Body of pancreas (tissue), 4 donors: ENCODE measurements at regions not wholly inside any gene's neighbourhood (a gene's known extent, or its start where the extent isn't known, plus 50 kb on each side); places are given as distances from the start of the nearest gene placed in this dataset.
A peak's percentile ranks its signal among the peaks of the same experiment; 100 is the strongest.

ENCODE experiments used
- ATAC-seq: fragments of 150-250 bp; one replicate; pipeline ENCODE4 v1.9.1; 2016
- DNase-seq, 4 donors: peaks; one replicate each; pipeline ENCODE4 v3.0.0-alpha.2; 2019
- H3K27ac ChIP-seq, 4 donors: fragments of 200-600 bp; sonication (generic); 1 replicate in 3 of 4; 2 replicates in 1 of 4; pipeline versions ENCODE4 v1.5.1 to v1.6.1; 2016 to 2019; ENCODE audit warnings: mild to moderate bottlenecking in 1 of 4, mixed read lengths in 1 of 4, moderate library complexity in 1 of 4
- H3K27me3 ChIP-seq, 2 donors: fragments of 200-600 bp; sonication (generic); one replicate each; pipeline ENCODE4 v1.6.0; 2016; ENCODE audit warnings: mild to moderate bottlenecking in 1 of 2
- H3K36me3 ChIP-seq, 2 donors: fragments of 200-600 bp; sonication (generic); replicated peaks in 1 of 2; 2 replicates each; pipeline ENCODE4 v1.5.1; 2016; ENCODE audit warnings: low read depth in 2 of 2; ENCODE audit not compliant: insufficient read depth in 1 of 2
- H3K4me1 ChIP-seq: fragments of 200-600 bp; sonication (generic); one replicate; pipeline ENCODE4 v1.6.0; 2016
- H3K4me3 ChIP-seq, 2 donors: fragments of 200-600 bp; sonication (generic); 1 replicate in 1 of 2; 2 replicates in 1 of 2; pipeline ENCODE4 v1.5.1; 2016 to 2019
- H3K9me3 ChIP-seq, 3 donors: fragments of 200-600 bp; sonication (generic); 1 replicate in 2 of 3; 2 replicates in 1 of 3; pipeline ENCODE4 v1.5.1; 2016
- POLR2A ChIP-seq, 3 donors: fragments of 450-650 bp; IDR thresholded peaks; one replicate each; pipeline ENCODE4 v1.6.1; 2016; ENCODE audit warnings: antibody characterized with exemption in 3 of 3, mild to moderate bottlenecking in 2 of 3
- WGBS, 2 donors: methylation state at CpG; one replicate each; pipeline ENCODE4 v1.1.5; 2017; 5-methylcytosine and 5-hydroxymethylcytosine counted together
- intact Hi-C: fragments of 100-400 bp; cut with DNase I; formaldehyde crosslinking; loops from one replicate; pipeline ENCODE4 v1.15.1; 2023
- TF ChIP-seq, protein P1 (sequence below), 7 experiments: fragments of 450-650 bp in 4 of 7; fragments of 200-600 bp in 3 of 7; sonication (generic) in 3 of 7; IDR thresholded peaks; one replicate each; pipeline ENCODE4 v1.5.1; 2016 to 2019; ENCODE audit warnings: antibody characterized with exemption in 7 of 7

DNA sequence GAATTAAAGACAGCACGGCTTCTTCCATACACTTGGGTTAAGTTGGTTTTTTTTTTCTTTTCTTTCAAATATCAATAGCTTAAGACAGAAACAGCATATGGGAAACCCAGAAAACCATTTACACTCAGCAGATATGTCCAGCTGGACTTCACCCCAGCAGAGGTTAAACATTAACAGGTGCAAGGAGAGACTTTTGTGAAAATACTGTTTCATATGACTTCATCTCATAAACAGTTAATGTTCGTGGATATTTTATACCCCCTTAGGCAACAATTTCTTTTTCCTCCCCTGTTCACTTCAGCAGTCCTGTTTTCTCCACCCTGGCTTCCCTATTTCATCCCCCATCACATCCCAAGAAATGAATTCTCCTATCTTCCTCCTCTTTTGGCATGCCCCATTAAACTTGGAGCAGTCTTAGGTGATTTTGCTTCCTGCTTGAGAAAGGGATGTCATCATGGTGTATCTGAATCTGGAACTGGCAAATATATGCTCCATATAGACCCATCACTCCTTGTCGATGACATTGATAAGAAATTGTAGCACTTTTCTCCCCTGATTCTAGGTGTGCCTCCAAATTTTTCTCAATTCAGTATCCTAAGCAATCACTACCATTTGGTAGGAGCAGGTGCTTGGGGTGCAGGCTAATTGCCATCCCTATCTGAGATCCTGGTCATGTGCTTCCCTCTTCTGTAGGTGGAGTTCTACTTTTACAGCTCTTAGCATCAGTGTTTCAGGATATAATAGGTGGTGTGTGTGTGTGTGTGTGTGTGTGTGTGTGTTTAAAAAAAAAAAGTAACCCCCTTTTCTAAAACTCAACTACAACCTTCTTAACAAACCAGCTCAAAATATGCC lies 67.9 kb downstream of the BMP4 start:
- intact Hi-C loops = no loop called here
- H3K36me3 ChIP-seq = no peaks in the 10 kb centered on the region
- 29 to 39% methylated on average over 3 of the region's 3 CpGs for WGBS, 2 donors

DNA sequence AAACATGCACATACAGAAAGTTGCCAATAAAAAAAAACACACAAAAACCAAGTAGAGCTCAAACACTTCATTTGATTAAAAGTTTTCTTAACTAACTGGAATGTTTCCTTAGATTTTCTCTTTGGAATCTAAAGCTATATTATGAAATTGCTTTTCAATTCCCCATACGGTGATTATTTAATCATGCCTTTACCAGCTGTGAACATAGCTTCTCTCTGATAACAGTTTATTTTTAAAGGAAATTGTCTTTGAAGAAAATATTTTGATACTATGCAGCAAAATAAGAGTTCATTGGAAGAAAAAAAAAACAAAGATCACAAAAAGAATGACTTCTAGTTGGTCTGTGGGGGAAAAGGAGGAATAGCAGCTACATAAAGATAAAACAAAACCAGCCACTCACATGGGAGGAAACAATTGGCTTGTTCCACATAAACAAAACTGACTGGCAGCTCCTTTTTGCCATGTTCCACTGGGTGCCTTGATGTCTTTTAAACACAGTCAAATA lies 71.4 kb downstream of the BMP4 start:
- ATAC-seq (no peak), DNase-seq (no peak)
- no peaks in the 10 kb centered on the region for H3K9me3 ChIP-seq
- no peaks in the 10 kb centered on the region for H3K27me3 ChIP-seq
- TF ChIP-seq, protein P1, sequence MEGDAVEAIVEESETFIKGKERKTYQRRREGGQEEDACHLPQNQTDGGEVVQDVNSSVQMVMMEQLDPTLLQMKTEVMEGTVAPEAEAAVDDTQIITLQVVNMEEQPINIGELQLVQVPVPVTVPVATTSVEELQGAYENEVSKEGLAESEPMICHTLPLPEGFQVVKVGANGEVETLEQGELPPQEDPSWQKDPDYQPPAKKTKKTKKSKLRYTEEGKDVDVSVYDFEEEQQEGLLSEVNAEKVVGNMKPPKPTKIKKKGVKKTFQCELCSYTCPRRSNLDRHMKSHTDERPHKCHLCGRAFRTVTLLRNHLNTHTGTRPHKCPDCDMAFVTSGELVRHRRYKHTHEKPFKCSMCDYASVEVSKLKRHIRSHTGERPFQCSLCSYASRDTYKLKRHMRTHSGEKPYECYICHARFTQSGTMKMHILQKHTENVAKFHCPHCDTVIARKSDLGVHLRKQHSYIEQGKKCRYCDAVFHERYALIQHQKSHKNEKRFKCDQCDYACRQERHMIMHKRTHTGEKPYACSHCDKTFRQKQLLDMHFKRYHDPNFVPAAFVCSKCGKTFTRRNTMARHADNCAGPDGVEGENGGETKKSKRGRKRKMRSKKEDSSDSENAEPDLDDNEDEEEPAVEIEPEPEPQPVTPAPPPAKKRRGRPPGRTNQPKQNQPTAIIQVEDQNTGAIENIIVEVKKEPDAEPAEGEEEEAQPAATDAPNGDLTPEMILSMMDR (IDR thresholded peaks at IDR 0.05) = no peak
- TF ChIP-seq POLR2A (IDR thresholded peaks at IDR 0.05) = no peak
- H3K4me3 ChIP-seq = no peak overlapping the region
- 48 to 52% methylated on average over 1 of the region's 1 CpG for WGBS, 2 donors
- no peak overlapping the region for H3K27ac ChIP-seq
- H3K4me1 ChIP-seq = peaks cover 9% of the 10 kb centered on the region
- no peaks in the 10 kb centered on the region for H3K36me3 ChIP-seq
- intact Hi-C loops = no loop called here

More for the DNA sequence above, 67.9 kb downstream of the BMP4 start:
- H3K27me3 ChIP-seq = no peaks in the 10 kb centered on the region
- H3K4me1 ChIP-seq = peaks cover 9% of the 10 kb centered on the region
- H3K9me3 ChIP-seq = no peaks in the 10 kb centered on the region
- TF ChIP-seq, protein P1 (IDR thresholded peaks at IDR 0.05) = no peak
- TF ChIP-seq POLR2A (IDR thresholded peaks at IDR 0.05) = no peak
- ATAC-seq (peak; percentile 15), DNase-seq (peak in 2 of 4 donors; percentile 26 to 36)
- peak overlapping the region in 1 of 4 donors; percentile 18 for H3K27ac ChIP-seq
- no peak overlapping the region for H3K4me3 ChIP-seq

DNA sequence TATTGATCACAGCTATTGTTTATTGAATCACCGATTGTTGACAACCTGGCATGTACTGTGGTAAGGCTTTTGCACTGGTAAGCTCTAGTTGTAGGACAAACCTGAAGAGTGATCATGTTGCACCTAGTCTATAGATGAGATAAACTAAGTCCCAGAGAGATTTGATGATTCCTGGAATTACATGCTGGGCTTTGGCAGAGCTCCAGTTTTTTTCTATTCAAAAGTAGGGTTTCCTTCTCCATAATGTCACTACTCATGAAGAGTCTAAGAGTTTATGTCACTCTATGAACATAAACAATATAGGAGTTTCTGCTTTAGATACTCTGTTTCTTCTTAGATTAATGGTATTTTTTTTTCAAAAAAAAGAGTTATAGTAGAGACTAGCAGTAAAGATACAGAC lies 72.0 kb downstream of the BMP4 start:
- Histone ChIP-seq H3K4me3 (no peak overlapping the region), H3K9me3 (no peaks in the 10 kb centered on the region), H3K4me1 (peaks cover 9% of the 10 kb centered on the region), H3K36me3 (no peaks in the 10 kb centered on the region), H3K27ac (no peak overlapping the region), H3K27me3 (no peaks in the 10 kb centered on the region)
- intact Hi-C loops = no loop called here
- TF ChIP-seq POLR2A (IDR thresholded peaks at IDR 0.05) = no peak
- TF ChIP-seq, protein P1 (IDR thresholded peaks at IDR 0.05) = no peak
- no peak for ATAC-seq
- WGBS, 2 donors = 68 to 71% methylated on average over 1 of the region's 1 CpG
- DNase-seq = no peak

DNA sequence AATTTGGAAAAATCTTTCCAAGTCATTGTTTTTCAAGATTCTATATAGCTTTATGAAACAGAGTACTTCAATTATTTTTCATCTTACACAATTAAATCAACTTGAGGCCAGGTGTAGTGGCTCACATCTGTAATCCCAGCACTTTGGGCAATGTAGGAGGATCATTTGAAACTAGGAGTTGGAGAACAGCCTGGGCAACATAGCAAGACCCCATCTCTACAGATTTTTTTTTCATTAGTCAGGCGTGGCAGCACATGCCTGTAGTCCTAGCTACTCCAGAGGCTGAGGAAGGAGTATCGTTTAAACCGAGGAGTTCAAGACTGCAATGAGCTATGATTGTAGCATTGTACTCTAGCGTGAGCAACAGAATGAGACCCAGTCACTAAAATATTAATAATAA lies 72.9 kb downstream of the BMP4 start:
- WGBS, 2 donors = 88 to 95% methylated on average over 4 of the region's 4 CpGs
- DNase-seq (no peak), ATAC-seq (no peak)
- Histone ChIP-seq H3K27me3 (no peaks in the 10 kb centered on the region), H3K9me3 (no peaks in the 10 kb centered on the region), H3K36me3 (no peaks in the 10 kb centered on the region), H3K4me1 (peaks cover 6% of the 10 kb centered on the region), H3K4me3 (no peak overlapping the region), H3K27ac (no peak overlapping the region)
- no peak for TF ChIP-seq POLR2A (IDR thresholded peaks at IDR 0.05)
- TF ChIP-seq, protein P1 (IDR thresholded peaks at IDR 0.05) = no peak
- intact Hi-C loops = no loop called here
